C4-2B (cell line): ENCODE measurements at regions not wholly inside any gene's neighbourhood (a gene's known extent, or its start where the extent isn't known, plus 50 kb on each side); places are given as distances from the start of the nearest gene placed in this dataset.
"Not testable (repeated sequence)": the region's sequence is repeated elsewhere in the genome, so short reads cannot be mapped to it uniquely, and the experiment has no call there.

ENCODE experiments used
- H3K27ac ChIP-seq: fragments of 450-650 bp; 2 replicates; pipeline ENCODE4 v1.5.1; 2017
- CTCF ChIP-seq: fragments of 450-650 bp; conservative IDR thresholded peaks from 2 replicates; pipeline ENCODE4 v1.5.1; 2017; ENCODE audit warnings: mild to moderate bottlenecking
- ZFX ChIP-seq: fragments of 450-650 bp; IDR thresholded peaks from 2 replicates; pipeline ENCODE4 v1.6.1; 2017

GRCh38 chrX:858542-859078 lies 228.0 kb downstream of the SHOX start:
- no peak for TF ChIP-seq ZFX
- no peak overlapping the region for H3K27ac ChIP-seq

DNA sequence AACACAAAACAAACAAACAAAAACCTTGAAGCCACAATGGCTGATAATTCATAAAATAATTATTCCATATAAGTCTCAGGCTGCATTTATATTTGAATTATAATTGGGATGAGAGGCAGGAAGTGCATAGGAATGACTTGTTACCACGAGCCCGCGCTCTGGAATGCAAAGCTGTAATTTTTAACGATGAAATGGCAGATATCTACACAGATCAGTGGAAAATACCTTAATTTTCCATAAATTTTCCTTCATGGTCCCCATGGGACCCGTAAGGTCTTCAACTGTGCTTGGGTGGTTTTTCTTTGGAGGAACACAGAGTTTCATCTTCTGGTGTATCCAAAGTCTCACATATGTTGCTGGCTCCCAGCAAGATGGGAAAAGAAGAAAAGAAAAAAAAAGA lies 226.8 kb downstream of the SHOX start:
- TF ChIP-seq CTCF (no peak), ZFX (no peak)
- no peak overlapping the region for H3K27ac ChIP-seq

GRCh38 chrX:856566-857290 lies 226.1 kb downstream of the SHOX start:
- H3K27ac ChIP-seq, result no peak overlapping the region
- TF ChIP-seq ZFX (no peak), CTCF (no peak)

- H3K27ac ChIP-seq, result no peak overlapping the region
- TF ChIP-seq CTCF (no peak), ZFX (no peak)
These were observed 222.7 kb downstream of the SHOX start for GRCh38 chrX:853304-853703.

DNA sequence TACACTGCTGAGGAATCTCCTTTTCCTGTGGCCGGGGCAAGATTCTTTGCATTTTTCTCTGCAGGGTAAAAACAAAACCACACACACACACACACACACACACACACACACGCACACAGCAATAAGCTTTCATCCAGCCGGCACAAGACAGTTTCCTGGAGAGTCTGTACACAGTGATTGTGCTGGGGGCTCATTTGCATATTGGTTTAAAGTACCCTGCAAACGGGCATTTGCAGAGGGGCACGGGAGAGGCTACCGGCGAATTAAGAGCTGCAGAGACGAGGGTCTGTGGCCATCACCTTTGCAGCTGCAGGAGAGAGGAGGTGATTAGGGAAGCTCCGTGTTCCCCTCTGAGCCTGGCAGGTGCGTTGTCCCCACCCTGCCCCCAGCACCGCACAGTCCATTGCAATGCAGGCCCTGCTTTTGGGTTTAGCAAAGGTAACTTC lies 219.9 kb downstream of the SHOX start:
- TF ChIP-seq ZFX (no peak), CTCF (no peak)
- H3K27ac ChIP-seq, result no peak overlapping the region

DNA sequence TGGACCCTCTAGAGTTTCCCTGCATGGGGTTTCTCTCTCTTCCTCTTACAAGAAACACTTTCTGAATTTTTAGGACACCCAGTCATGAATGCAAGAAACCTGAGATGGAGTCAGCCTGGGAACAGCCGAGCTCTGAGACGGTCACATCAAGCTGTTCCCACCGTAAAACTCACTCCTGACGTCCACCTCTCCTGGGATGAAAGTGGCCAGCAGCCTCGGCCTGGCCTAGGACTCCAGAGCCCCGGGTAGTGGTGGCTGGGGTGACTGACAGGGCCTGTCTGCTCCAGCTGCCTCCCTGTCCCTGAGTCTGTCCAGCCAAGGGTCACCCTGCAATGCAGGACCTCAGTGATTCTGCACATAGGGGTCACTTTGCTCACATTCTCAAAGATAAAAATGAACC lies 217.8 kb downstream of the SHOX start:
- TF ChIP-seq CTCF, result no peak
- TF ChIP-seq ZFX, result no peak
- H3K27ac ChIP-seq, result no peak overlapping the region

DNA sequence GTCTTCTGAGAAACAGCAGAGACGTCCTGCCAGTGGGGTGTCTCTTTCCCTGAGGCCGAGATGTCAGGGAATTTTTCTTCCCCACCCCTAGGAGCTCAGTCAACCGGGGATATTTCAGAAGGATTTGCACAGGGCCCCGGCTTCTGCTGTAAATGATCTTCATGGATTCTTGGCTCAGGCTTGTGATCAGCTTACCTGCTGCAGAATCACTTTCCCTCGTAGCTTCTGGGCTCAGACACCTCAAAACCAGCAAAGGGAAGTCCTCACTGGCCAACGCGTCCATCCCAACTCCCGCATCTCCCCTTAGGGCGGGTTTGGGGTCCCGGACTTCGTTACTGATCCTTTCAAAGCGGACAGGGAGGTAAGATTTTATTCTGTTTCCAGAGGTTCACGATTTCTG lies 212.7 kb downstream of the SHOX start:
- no peak overlapping the region for H3K27ac ChIP-seq
- TF ChIP-seq CTCF (no peak), ZFX (no peak)

- no peak overlapping the region for H3K27ac ChIP-seq
- TF ChIP-seq CTCF, result no peak
- TF ChIP-seq ZFX, result no peak
These were observed 210.0 kb downstream of the SHOX start for GRCh38 chrX:840556-840955.

GRCh38 chrX:838666-839065 lies 208.1 kb downstream of the SHOX start:
- not testable (repeated sequence) for H3K27ac ChIP-seq

GRCh38 chrX:835857-836256 lies 205.3 kb downstream of the SHOX start:
- H3K27ac ChIP-seq, result not testable (repeated sequence)
